ENCODE measurements at regions not wholly inside any gene's neighbourhood (a gene's known extent, or its start where the extent isn't known, plus 50 kb on each side); places are given as distances from the start of the nearest gene placed in this dataset.
"Not testable (repeated sequence)": the region's sequence is repeated elsewhere in the genome, so short reads cannot be mapped to it uniquely, and the experiment has no call there.

DNA sequence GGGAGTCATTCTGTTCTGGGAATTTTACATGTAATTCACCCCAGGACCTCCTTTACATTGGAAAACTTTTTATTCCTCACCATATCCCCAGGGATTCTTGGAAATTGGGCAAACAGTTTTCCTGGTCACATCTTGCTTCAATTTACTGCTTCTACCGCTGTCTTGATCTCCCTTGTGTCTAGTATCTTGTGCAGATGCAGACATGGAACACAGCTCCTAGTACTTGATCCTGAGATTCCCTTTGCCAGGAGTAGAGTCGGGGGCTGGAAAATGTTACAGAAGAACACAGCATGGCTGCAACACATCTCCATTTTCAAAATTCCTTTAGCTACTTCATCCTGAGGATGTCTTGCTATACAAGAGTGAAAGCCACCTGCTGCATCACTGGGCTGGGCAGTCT is 472.8 kb downstream of the PLCL1 start:
- DNase-seq (ENCODE audit: extremely low read depth, low read depth), result no peak
- TF ChIP-seq, protein P1, sequence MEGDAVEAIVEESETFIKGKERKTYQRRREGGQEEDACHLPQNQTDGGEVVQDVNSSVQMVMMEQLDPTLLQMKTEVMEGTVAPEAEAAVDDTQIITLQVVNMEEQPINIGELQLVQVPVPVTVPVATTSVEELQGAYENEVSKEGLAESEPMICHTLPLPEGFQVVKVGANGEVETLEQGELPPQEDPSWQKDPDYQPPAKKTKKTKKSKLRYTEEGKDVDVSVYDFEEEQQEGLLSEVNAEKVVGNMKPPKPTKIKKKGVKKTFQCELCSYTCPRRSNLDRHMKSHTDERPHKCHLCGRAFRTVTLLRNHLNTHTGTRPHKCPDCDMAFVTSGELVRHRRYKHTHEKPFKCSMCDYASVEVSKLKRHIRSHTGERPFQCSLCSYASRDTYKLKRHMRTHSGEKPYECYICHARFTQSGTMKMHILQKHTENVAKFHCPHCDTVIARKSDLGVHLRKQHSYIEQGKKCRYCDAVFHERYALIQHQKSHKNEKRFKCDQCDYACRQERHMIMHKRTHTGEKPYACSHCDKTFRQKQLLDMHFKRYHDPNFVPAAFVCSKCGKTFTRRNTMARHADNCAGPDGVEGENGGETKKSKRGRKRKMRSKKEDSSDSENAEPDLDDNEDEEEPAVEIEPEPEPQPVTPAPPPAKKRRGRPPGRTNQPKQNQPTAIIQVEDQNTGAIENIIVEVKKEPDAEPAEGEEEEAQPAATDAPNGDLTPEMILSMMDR (IDR thresholded peaks at IDR 0.05; ENCODE audit: low read depth, low read length), result no peak

DNA sequence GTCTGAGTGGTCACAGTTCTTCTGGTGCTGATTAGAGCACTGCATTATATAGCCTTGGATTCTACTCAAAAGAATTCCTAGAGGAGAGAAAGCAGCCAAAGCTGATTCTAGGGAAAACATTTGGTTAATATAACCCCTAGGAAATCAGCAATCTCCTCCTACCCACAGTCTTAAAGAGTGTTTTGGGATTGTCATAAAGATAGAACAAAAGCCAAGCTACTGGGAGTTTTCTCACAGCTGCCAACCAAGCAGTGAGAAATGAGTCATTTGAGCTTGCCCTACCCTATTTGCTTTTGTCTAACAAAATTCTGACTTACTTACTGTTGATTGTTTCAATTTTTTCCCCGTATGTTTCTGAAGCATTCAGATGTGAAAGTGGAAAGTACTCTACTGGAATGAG is 469.3 kb downstream of the PLCL1 start:
- DNase-seq (ENCODE audit: extremely low read depth, low read depth), result no peak
- TF ChIP-seq, protein P1 (IDR thresholded peaks at IDR 0.05; ENCODE audit: low read depth, low read length), result no peak

DNA sequence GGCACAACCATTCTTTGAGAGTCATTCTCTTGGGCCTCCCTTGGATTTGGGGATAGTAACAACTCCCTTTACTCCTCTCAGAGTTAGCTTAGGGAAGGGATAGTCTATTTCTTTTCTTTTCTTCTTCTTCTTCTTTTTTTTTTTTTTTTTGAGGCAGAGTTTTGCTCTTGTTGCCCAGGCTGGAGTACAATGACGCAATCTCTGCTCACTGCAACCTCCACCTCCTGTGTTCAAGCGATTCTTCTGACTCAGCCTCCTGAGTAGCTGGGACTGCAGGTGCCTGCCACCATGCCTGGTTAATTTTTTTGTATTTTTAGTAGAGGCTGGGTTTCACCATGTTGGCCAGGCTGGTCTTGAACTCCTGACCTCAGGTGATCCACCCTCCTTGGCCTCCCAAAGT is 465.8 kb downstream of the PLCL1 start:
- DNase-seq (ENCODE audit: extremely low read depth, low read depth), result not testable (repeated sequence)

DNA sequence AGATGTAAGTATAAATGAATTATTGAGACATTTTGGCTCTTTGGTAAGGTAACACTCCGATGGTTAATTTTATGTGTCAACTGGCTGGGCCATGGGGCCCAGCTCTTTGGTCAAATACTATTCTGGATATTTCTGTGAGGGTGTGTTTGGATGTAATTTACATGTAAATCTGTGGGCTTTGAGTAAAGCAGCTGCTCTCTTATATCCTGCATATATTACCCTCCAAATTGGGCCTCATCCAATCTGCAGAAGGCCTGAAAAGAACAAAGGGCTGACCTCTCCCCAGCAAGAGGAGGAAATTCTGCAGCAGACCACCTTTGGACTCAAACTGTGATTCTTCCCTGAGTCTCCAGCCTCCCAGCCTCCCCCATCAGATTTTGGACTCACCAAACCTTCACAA is 464.1 kb downstream of the PLCL1 start:
- TF ChIP-seq, protein P1 (IDR thresholded peaks at IDR 0.05; ENCODE audit: low read depth, low read length), result no peak

DNA sequence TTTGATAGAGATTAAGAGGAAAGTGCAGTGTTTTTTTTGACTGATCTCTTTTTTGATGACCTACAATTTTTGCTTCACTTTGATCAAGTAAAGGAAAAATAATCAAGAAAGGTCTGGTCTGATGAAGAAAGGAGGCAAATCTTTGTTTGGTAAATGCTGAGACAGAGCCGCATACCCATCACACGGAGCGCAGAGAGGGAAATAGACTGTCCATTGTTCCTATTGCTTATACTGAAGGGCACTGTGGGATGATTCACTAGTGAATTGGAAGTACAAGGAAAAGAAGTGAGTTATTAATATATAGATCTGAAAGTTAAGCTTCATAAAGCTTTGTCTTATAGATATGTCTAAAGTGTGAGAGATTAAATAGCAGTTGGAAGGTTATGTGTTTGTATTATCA is 455.1 kb downstream of the PLCL1 start:
- TF ChIP-seq, protein P1 (IDR thresholded peaks at IDR 0.05; ENCODE audit: low read depth, low read length), result no peak
- no peak for DNase-seq (ENCODE audit: extremely low read depth, low read depth)

More for the DNA sequence above, 464.1 kb downstream of the PLCL1 start:
- no peak for DNase-seq (ENCODE audit: extremely low read depth, low read depth)

DNA sequence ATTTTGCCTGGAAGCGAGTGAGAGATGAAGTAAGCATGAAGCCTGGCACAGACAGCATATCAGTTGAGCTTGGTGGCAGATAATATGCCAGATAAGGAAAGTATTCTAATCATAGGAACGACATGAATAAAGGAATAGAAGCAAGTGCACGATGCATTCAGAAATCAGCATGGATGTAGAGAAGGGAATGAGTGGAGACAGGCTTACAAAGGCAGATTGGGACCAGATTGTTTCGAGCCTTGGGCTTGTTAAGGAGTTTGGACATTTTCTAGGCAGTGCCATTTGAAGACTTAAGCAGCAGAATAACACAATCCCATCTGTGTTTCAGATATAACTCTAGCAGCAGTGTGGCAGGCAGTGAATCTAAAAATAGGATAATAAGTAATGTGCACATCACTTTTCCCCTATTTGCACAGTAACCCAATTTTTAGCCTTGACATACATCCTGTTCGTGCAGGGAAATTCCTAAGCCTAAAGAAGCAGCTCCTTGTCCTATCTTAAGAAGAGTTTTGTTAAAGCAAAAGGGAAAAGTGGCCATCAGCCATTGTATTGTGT is 450.2 kb downstream of the PLCL1 start:
- TF ChIP-seq, protein P1 (IDR thresholded peaks at IDR 0.05; ENCODE audit: low read depth, low read length), result no peak

DNA sequence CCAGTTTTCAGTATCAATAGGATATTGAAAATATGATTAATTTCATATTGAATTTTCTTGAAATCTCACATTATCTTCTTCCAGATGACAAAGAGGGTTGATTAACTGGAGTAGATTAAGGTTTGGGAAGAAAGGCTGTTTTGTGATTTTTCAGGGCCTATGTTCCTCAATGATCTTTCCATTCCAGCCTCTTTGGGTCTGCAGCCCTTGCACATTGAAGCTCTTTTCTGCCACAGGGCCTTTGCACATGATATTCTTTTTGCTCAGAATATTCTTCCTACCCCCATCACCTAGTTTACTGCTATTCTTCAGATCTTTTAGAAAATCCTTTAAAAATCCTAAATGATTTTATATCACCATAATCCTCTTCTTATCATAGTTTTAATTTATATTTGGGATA is 449.6 kb downstream of the PLCL1 start:
- TF ChIP-seq, protein P1 (IDR thresholded peaks at IDR 0.05; ENCODE audit: low read depth, low read length), result no peak
- no peak for DNase-seq (ENCODE audit: extremely low read depth, low read depth)

More for the DNA sequence above, 450.2 kb downstream of the PLCL1 start:
- no peak for DNase-seq (ENCODE audit: extremely low read depth, low read depth)

DNA sequence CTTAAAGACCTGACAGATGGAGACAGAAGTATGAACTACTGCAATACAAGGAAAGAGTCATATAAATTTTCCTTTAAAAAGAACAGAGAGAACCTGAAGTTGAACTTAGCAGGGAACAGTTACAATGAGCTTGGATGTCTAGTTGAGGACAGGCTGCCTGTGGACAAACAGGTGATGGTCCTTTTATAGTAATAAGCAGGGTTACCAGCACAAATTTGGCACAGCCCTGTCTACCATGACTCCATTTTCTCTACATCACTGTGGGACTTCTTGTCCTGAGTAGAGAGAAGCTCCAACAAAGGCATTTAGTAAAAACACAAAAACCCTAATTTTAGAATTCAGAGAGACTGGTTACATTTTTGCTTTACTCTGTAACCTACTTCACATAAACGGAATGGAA is 448.1 kb downstream of the PLCL1 start:
- TF ChIP-seq, protein P1 (IDR thresholded peaks at IDR 0.05; ENCODE audit: low read depth, low read length), result no peak
- DNase-seq (ENCODE audit: extremely low read depth, low read depth), result no peak
